ENCODE measurements at regions not wholly inside any gene's neighbourhood (a gene's known extent, or its start where the extent isn't known, plus 50 kb on each side); places are given as distances from the start of the nearest gene placed in this dataset.

DNA sequence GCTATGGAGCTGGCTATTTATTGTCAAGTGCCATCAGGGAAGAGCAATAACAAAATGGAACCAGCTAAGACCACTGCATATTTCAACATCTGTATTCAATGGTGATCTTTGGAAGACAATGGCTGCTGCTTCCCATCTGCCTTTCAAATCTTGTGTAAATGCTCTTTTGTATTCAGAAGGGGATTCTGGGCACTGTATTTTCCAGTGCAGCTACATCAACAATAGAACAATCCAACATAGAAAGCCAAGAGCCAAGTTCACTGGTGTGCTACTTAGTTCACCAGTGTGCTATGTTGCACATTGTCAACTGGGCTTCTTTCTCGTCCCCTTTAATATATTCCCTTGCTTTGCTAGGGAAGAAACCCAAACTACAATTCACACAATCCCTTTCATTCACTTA is 128.8 kb upstream of the OR4E1 start:
- no peak for TF ChIP-seq RXRA (IDR thresholded peaks at IDR 0.05; ENCODE audit: insufficient read depth, low read depth, low read length)
- TF ChIP-seq KDM4A (IDR thresholded peaks at IDR 0.05; ENCODE audit: low read depth, low read length, severe bottlenecking) = no peak
- no peak for TF ChIP-seq CTCF (IDR thresholded peaks at IDR 0.05; ENCODE audit: control extremely low read depth in 1 of 3, insufficient read depth in 1 of 3, low read depth in 1 of 3, low read length in 3 of 3)
- TF ChIP-seq POLR2A (IDR thresholded peaks at IDR 0.05; ENCODE audit: control extremely low read depth in 1 of 2, low read depth in 2 of 2, low read length in 2 of 2) = no peak
- TF ChIP-seq SAP30 (IDR thresholded peaks at IDR 0.05; ENCODE audit: insufficient read depth, insufficient replicate concordance, low read length) = no peak
- TF ChIP-seq JUND (IDR thresholded peaks at IDR 0.05; ENCODE audit: low read length) = no peak
- TF ChIP-seq KDM1A (IDR thresholded peaks at IDR 0.05; ENCODE audit: borderline replicate concordance, low read length) = no peak
- TF ChIP-seq BCL11A (IDR thresholded peaks at IDR 0.05; ENCODE audit: low read depth in 2 of 2, low read length in 2 of 2) = no peak
- no peak for TF ChIP-seq JUN (IDR thresholded peaks at IDR 0.05; ENCODE audit: low read depth, low read length)
- TF ChIP-seq RAD21 (IDR thresholded peaks at IDR 0.05 in 1 of 2, conservative IDR thresholded peaks at IDR 0.05 in 1 of 2; ENCODE audit: low read depth in 2 of 2, low read length in 2 of 2) = no peak
